B cell (primary cell): ENCODE measurements at regions not wholly inside any gene's neighbourhood (a gene's known extent, or its start where the extent isn't known, plus 50 kb on each side); places are given as distances from the start of the nearest gene placed in this dataset.

Source experiments
- ATAC-seq: fragments of 200-7000 bp; cut with Tn5 transposase; one replicate; pipeline ENCODE4 v1.10.0; 2021; ENCODE audit warnings: low read depth, mild to moderate bottlenecking, moderate number of reproducible peaks, moderate library complexity
- CTCF ChIA-PET: fragments of 350-600 bp; sonication (Branson Sonifier 250); formaldehyde crosslinking; loops from one replicate; lab custom pipeline; 2021; ENCODE audit warnings: antibody characterized with exemption, inconsistent platforms; lab: Charles Lee
- POLR2A ChIA-PET: fragments of 350-600 bp; sonication (Branson Sonifier 250); formaldehyde crosslinking; loops from one replicate; lab custom pipeline; 2021; ENCODE audit warnings: antibody characterized with exemption; lab: Charles Lee
- DNase-seq: peaks from one replicate; pipeline ENCODE4 v3.0.0; 2013
- H2AFZ ChIP-seq: 2 replicates; pipeline ENCODE4 v1.6.1; 2012; ENCODE audit warnings: mild to moderate bottlenecking, low read depth, low read length; ENCODE audit not compliant: insufficient read depth, poor library complexity, severe bottlenecking
- H3K27ac ChIP-seq, 2 donors: 1 replicate in 1 of 2; 2 replicates in 1 of 2; pipeline ENCODE4 v1.5.1; 2012 to 2013; ENCODE audit warnings: low read length in 2 of 2, mild to moderate bottlenecking in 2 of 2, moderate library complexity in 1 of 2
- H3K27me3 ChIP-seq, 4 experiments: fragments of 200-600 bp in 1 of 4; sonication (generic) in 1 of 4; replicated peaks in 1 of 4; 1 replicate in 2 of 4; 2 replicates in 2 of 4; pipeline versions ENCODE4 v1.6.1 to v1.7.0; 2013 to 2016; ENCODE audit warnings: low read length in 3 of 4, mild to moderate bottlenecking in 2 of 4, mixed read lengths in 1 of 4, moderate library complexity in 1 of 4; ENCODE audit not compliant: insufficient read depth in 4 of 4, control insufficient read depth in 3 of 4; ENCODE audit errors: control extremely low read depth in 1 of 4
- H3K36me3 ChIP-seq, 2 experiments: replicated peaks in 1 of 2; 1 replicate in 1 of 2; 2 replicates in 1 of 2; pipeline versions ENCODE4 v1.6.1 to v1.7.1; 2013; ENCODE audit warnings: low read length in 1 of 2; ENCODE audit not compliant: insufficient read depth in 2 of 2, control insufficient read depth in 1 of 2; ENCODE audit errors: control extremely low read depth in 1 of 2, extremely low read depth in 1 of 2
- H3K4me1 ChIP-seq, 2 donors: fragments of 200-600 bp in 1 of 2; sonication (generic) in 1 of 2; 1 replicate in 1 of 2; 2 replicates in 1 of 2; pipeline versions ENCODE4 v1.5.1 to v1.6.1; 2013 to 2017; ENCODE audit warnings: low read length in 2 of 2; ENCODE audit not compliant: control insufficient read depth in 2 of 2, insufficient read depth in 2 of 2
- H3K4me2 ChIP-seq: replicated peaks from 2 replicates; pipeline ENCODE3; 2012; ENCODE audit warnings: mild to moderate bottlenecking, low read depth, low read length; ENCODE audit not compliant: poor library complexity, severe bottlenecking
- H3K4me3 ChIP-seq, 5 experiments: fragments of 200-600 bp in 1 of 5; sonication (generic) in 1 of 5; 1 replicate in 3 of 5; 2 replicates in 2 of 5; pipeline versions ENCODE4 v1.5.1 to v1.7.0; 2011 to 2016; ENCODE audit warnings: low read length in 4 of 5, mild to moderate bottlenecking in 4 of 5, low read depth in 2 of 5, control low read depth in 1 of 5, moderate library complexity in 1 of 5; ENCODE audit not compliant: insufficient read depth in 1 of 5; ENCODE audit errors: control extremely low read depth in 1 of 5, extremely low read depth in 1 of 5
- H3K79me2 ChIP-seq: fragments of 200-600 bp; sonication (generic); one replicate; pipeline ENCODE4 v1.6.0; 2016; ENCODE audit warnings: low read length; ENCODE audit not compliant: control insufficient read depth, insufficient read depth
- H3K9ac ChIP-seq: fragments of 200-600 bp; sonication (generic); 2 replicates; pipeline ENCODE4 v1.6.1; 2017; ENCODE audit warnings: mild to moderate bottlenecking, low read length, moderate library complexity
- H3K9me3 ChIP-seq, 3 donors: one replicate each; pipeline versions ENCODE4 v1.6.1 to v1.7.1; 2013; ENCODE audit warnings: low read length in 2 of 3; ENCODE audit not compliant: control insufficient read depth in 2 of 3, insufficient read depth in 1 of 3; ENCODE audit errors: control extremely low read depth in 1 of 3
- H4K20me1 ChIP-seq: 2 replicates; pipeline ENCODE4 v1.6.0; 2012; ENCODE audit warnings: mild to moderate bottlenecking, low read length; ENCODE audit not compliant: insufficient read depth, control insufficient read depth, poor library complexity, severe bottlenecking
- H3K27ac Mint-ChIP-seq: one replicate; pipeline ENCODE4 v1.8.0; 2021; ENCODE audit warnings: mixed read lengths
- H3K27me3 Mint-ChIP-seq: one replicate; pipeline ENCODE4 v1.8.0; 2021; ENCODE audit warnings: mixed read lengths
- H3K4me1 Mint-ChIP-seq: one replicate; pipeline ENCODE4 v1.8.0; 2021; ENCODE audit warnings: mixed read lengths
- H3K4me3 Mint-ChIP-seq: one replicate; pipeline ENCODE4 v1.8.0; 2021; ENCODE audit warnings: mixed read lengths
- H3K9me3 Mint-ChIP-seq: one replicate; pipeline ENCODE4 v1.8.0; 2022; ENCODE audit warnings: mixed read lengths; ENCODE audit not compliant: insufficient read depth
- EZH2 ChIP-seq: IDR thresholded peaks from 2 replicates; pipeline ENCODE4 v1.6.1; 2012; ENCODE audit warnings: borderline replicate concordance, low read depth, mild to moderate bottlenecking, moderate library complexity, low read length; ENCODE audit not compliant: insufficient read depth, poor library complexity, severe bottlenecking
- WGBS: methylation state at CpG from one replicate; pipeline ENCODE4 v1.1.5; 2013; ENCODE audit warnings: missing lambda C conversion rate; ENCODE audit not compliant: insufficient coverage; 5-methylcytosine and 5-hydroxymethylcytosine counted together
- intact Hi-C: fragments of 100-400 bp; cut with micrococcal nuclease; formaldehyde crosslinking; loops from one replicate; pipeline ENCODE4 v1.10.0; 2022
- TF ChIP-seq, protein P1 (sequence below): fragments of 200-600 bp; IDR thresholded peaks from one replicate; pipeline ENCODE4 v1.8.0; 2022; ENCODE audit warnings: antibody characterized with exemption, mild to moderate bottlenecking

GRCh38 chr10:31095677-31096560 lies 64.3 kb upstream of the ZNF438 start:
- H3K4me1 ChIP-seq = peaks cover 3 to 4% of the 10 kb centered on the region in 2 donors
- H3K27ac ChIP-seq = no peak overlapping the region
- POLR2A ChIA-PET = no interaction called here
- whole genome bisulfite sequencing = 80% methylated on average over 3 of the region's 11 CpGs
- no peak overlapping the region for H3K4me3 ChIP-seq
- H4K20me1 ChIP-seq = no peaks in the 10 kb centered on the region
- peaks cover 9% of the 10 kb centered on the region for H3K27me3 Mint-ChIP-seq
- no peaks in the 10 kb centered on the region for H3K9me3 Mint-ChIP-seq
- CTCF ChIA-PET = no interaction called here
- H3K36me3 ChIP-seq = no peaks in the 10 kb centered on the region
- ATAC-seq (no peak), DNase-seq (no peak)
- no peak overlapping the region for H3K9ac ChIP-seq
- no peak overlapping the region for H3K27ac Mint-ChIP-seq
- no peaks in the 10 kb centered on the region for H3K27me3 ChIP-seq
- intact Hi-C loops = no loop called here
- no peak overlapping the region for H3K4me2 ChIP-seq
- no peak overlapping the region for H2AFZ ChIP-seq
- H3K9me3 ChIP-seq = no peaks in the 10 kb centered on the region
- H3K79me2 ChIP-seq = no peaks in the 10 kb centered on the region
- H3K4me3 Mint-ChIP-seq = no peak overlapping the region
- TF ChIP-seq, protein P1, sequence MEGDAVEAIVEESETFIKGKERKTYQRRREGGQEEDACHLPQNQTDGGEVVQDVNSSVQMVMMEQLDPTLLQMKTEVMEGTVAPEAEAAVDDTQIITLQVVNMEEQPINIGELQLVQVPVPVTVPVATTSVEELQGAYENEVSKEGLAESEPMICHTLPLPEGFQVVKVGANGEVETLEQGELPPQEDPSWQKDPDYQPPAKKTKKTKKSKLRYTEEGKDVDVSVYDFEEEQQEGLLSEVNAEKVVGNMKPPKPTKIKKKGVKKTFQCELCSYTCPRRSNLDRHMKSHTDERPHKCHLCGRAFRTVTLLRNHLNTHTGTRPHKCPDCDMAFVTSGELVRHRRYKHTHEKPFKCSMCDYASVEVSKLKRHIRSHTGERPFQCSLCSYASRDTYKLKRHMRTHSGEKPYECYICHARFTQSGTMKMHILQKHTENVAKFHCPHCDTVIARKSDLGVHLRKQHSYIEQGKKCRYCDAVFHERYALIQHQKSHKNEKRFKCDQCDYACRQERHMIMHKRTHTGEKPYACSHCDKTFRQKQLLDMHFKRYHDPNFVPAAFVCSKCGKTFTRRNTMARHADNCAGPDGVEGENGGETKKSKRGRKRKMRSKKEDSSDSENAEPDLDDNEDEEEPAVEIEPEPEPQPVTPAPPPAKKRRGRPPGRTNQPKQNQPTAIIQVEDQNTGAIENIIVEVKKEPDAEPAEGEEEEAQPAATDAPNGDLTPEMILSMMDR = no peak
- no peak for TF ChIP-seq EZH2
- peaks cover 3% of the 10 kb centered on the region for H3K4me1 Mint-ChIP-seq

DNA sequence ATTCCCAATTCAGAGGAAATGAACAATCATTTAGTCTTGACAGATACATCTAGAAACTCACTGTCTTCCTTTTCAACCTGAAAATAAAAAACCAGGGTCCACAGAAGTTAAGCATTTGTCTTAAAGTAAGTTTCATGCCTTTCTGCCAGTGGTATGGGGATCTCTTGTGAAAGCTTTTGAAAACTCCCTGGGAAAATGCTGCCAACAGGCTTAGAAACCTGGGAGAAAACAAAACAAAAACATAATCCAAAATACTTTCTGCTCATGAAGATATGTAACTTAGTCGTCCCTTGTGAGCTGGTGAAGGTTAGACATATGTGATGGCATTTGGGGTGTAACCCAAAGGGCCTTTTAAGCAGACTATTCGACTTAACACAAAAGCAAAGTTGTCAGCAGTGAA lies 66.4 kb upstream of the ZNF438 start:
- no peaks in the 10 kb centered on the region for H3K4me1 Mint-ChIP-seq

More for the DNA sequence above, 66.4 kb upstream of the ZNF438 start:
- Mint-ChIP-seq H3K4me3 (no peak overlapping the region), H3K27ac (no peak overlapping the region), H3K9me3 (no peaks in the 10 kb centered on the region), H3K27me3 (peaks cover 9% of the 10 kb centered on the region)
- intact Hi-C loops = no loop called here
- Histone ChIP-seq H3K9me3 (no peaks in the 10 kb centered on the region), H3K27me3 (no peaks in the 10 kb centered on the region), H4K20me1 (no peaks in the 10 kb centered on the region), H3K27ac (no peak overlapping the region), H3K36me3 (no peaks in the 10 kb centered on the region), H3K79me2 (no peaks in the 10 kb centered on the region), H3K4me2 (no peak overlapping the region), H2AFZ (no peak overlapping the region), H3K9ac (no peak overlapping the region), H3K4me3 (no peak overlapping the region), H3K4me1 (no peaks in the 10 kb centered on the region)
- ATAC-seq (no peak), DNase-seq (no peak)
- ChIA-PET POLR2A (no interaction called here), CTCF (no interaction called here)
- no CpG with 5 or more reads among the region's 2 CpGs for WGBS
- TF ChIP-seq EZH2 = no peak
- TF ChIP-seq, protein P1 = no peak
